ENCODE measurements at regions not wholly inside any gene's neighbourhood (a gene's known extent, or its start where the extent isn't known, plus 50 kb on each side); places are given as distances from the start of the nearest gene placed in this dataset.
"Not testable (repeated sequence)": the region's sequence is repeated elsewhere in the genome, so short reads cannot be mapped to it uniquely, and the experiment has no call there.

DNA sequence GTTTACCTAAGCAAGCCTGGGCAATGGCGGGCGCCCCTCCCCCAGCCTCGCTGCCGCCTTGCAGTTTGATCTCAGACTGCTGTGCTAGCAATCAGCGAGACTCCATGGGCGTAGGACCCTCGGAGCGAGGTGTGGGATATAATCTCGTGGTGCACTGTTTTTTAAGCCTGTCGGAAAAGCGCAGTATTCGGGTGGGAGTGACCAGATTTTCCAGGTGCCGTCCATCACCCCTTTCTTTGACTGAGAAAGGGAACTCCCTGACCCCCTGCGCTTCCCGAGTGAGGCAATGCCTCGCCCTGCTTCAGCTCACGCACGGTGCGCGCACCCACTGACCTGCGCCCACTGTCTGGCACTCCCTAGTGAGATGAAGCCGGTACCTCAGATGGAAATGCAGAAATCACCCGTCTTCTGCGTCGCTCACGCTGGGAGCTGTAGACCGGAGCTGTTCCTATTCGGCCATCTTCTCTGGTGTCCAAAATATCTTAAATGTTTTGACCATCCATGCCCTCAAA lies 698.8 kb upstream of the AADAT start:
- not testable (repeated sequence) for TF ChIP-seq REST (IDR thresholded peaks at IDR 0.05; ENCODE audit: unreplicated experiment); EZH2phosphoT487 (IDR thresholded peaks at IDR 0.05; ENCODE audit: unreplicated experiment); CREB1 (CRISPR knock-in tag; IDR thresholded peaks at IDR 0.05; ENCODE audit: low read depth); POLR2AphosphoS5 (IDR thresholded peaks at IDR 0.05; ENCODE audit: low read depth); JUNB (IDR thresholded peaks at IDR 0.05; ENCODE audit: unreplicated experiment); EZH2 (IDR thresholded peaks at IDR 0.05; ENCODE audit: low read depth, unreplicated experiment); NANOG (IDR thresholded peaks at IDR 0.05; ENCODE audit: borderline replicate concordance)
- TF ChIP-seq, protein P1, sequence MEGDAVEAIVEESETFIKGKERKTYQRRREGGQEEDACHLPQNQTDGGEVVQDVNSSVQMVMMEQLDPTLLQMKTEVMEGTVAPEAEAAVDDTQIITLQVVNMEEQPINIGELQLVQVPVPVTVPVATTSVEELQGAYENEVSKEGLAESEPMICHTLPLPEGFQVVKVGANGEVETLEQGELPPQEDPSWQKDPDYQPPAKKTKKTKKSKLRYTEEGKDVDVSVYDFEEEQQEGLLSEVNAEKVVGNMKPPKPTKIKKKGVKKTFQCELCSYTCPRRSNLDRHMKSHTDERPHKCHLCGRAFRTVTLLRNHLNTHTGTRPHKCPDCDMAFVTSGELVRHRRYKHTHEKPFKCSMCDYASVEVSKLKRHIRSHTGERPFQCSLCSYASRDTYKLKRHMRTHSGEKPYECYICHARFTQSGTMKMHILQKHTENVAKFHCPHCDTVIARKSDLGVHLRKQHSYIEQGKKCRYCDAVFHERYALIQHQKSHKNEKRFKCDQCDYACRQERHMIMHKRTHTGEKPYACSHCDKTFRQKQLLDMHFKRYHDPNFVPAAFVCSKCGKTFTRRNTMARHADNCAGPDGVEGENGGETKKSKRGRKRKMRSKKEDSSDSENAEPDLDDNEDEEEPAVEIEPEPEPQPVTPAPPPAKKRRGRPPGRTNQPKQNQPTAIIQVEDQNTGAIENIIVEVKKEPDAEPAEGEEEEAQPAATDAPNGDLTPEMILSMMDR (conservative IDR thresholded peaks at IDR 0.05; ENCODE audit: low read depth in 2 of 2), result not testable (repeated sequence)
- TF ChIP-seq, protein P2, sequence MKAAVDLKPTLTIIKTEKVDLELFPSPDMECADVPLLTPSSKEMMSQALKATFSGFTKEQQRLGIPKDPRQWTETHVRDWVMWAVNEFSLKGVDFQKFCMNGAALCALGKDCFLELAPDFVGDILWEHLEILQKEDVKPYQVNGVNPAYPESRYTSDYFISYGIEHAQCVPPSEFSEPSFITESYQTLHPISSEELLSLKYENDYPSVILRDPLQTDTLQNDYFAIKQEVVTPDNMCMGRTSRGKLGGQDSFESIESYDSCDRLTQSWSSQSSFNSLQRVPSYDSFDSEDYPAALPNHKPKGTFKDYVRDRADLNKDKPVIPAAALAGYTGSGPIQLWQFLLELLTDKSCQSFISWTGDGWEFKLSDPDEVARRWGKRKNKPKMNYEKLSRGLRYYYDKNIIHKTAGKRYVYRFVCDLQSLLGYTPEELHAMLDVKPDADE (IDR thresholded peaks at IDR 0.05), result not testable (repeated sequence)

All from GM23338 (cell line).